ENCODE measurements at regions not wholly inside any gene's neighbourhood (a gene's known extent, or its start where the extent isn't known, plus 50 kb on each side); places are given as distances from the start of the nearest gene placed in this dataset.

DNA sequence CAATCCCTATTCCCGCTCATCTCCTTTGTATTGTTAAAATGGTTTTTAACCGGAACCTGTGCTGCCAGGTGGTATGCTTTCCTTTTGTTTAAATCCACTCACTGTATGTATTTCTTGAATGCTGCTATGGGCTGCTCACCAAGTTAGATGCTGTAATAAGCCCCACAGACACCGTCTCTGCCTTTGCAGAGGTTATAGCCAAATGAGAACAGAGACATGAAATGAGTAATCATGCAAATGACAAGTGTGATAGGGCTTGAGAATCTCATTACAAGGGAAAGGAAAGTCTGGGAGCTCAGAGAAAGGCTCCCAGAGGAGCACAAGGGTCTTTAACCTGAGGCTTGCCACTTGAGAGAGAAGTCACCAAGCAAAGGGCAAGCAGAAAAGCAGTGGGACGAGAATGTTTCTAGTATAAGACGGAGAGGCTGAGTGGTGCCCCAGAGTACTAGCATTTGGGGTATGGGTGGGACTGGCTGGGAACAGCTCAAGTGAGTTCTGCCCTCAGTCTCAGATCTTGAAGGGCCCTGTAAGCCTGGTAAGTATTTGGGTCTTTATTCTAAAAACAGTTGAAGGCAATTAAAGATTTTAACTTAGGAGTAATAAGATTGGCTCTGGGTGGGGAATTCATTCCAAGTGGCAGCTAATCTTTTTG lies 110.8 kb upstream of the H2AZ1 start:
- H3K36me3 ChIP-seq (ENCODE audit: low read depth), result no peaks in the 10 kb centered on the region
- no peaks in the 10 kb centered on the region for H3K9me3 ChIP-seq (ENCODE audit: low read depth)
- H3K79me2 ChIP-seq (ENCODE audit: insufficient read depth), result no peaks in the 10 kb centered on the region
- in situ Hi-C loops (cut with MboI), result no loop called here
- H3K27ac ChIP-seq, result no peak overlapping the region
- H3K4me1 ChIP-seq (ENCODE audit: insufficient read depth), result peaks cover 11% of the 10 kb centered on the region
- H3K4me3 ChIP-seq, result no peak overlapping the region
- H3K9me2 ChIP-seq (ENCODE audit: insufficient read depth), result no peaks in the 10 kb centered on the region
- H3K9ac ChIP-seq, result no peak overlapping the region
- WGBS, 2 experiments (ENCODE audit: low coverage in 1 of 2, low lambda C conversion rate in 2 of 2, missing lambda C conversion rate in 2 of 2), result 94% methylated on average over 5 of the region's 5 CpGs
- TF ChIP-seq EZH2phosphoT487 (IDR thresholded peaks at IDR 0.05; ENCODE audit: insufficient read depth, low read depth) (no peak), EZH2 (IDR thresholded peaks at IDR 0.05; ENCODE audit: insufficient read depth, poor library complexity, severe bottlenecking) (no peak)
- no peaks in the 10 kb centered on the region for H4K20me1 ChIP-seq (ENCODE audit: insufficient read depth)
- no peak overlapping the region for H3K4me2 ChIP-seq (ENCODE audit: unreplicated experiment)
- H3K27me3 ChIP-seq (replicated peaks; ENCODE audit: insufficient read depth), result no peaks in the 10 kb centered on the region
- DNase-seq, result no peak
- H3F3A ChIP-seq (ENCODE audit: insufficient read depth), result 0 out of 2 replicates have a peak, but pooled peaks cover 6% of the 10 kb centered on the region
- no peak overlapping the region for H2AFZ ChIP-seq

DNA sequence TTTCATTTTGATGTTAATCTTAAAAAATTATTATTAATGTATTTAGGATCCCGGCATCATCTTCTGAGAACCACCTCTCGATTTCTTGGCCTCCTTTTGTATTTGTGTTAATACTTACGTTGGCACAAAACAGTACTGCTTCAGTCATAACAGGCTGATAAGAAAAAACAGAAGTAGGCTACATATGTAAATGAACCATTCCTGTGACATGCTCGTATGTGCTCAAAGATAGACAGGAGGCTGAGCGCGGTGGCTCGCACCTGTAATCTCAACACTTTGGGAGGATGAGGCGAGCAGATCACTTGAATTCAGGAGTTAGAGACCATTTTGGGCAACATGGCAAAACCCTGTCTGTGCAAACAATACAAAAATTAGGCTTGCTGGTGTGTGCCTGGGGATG lies 109.4 kb upstream of the H2AZ1 start:
- WGBS, 2 experiments (ENCODE audit: low coverage in 1 of 2, low lambda C conversion rate in 2 of 2, missing lambda C conversion rate in 2 of 2), result 88 to 93% methylated on average over 8 of the region's 8 CpGs
- Histone ChIP-seq H3K27ac (no peak overlapping the region), H3K9me2 (ENCODE audit: insufficient read depth) (no peaks in the 10 kb centered on the region), H3K27me3 (replicated peaks; ENCODE audit: insufficient read depth) (no peaks in the 10 kb centered on the region), H3K79me2 (ENCODE audit: insufficient read depth) (no peaks in the 10 kb centered on the region), H3K9ac (no peak overlapping the region), H3K4me2 (ENCODE audit: unreplicated experiment) (no peak overlapping the region), H3K36me3 (ENCODE audit: low read depth) (no peaks in the 10 kb centered on the region), H3F3A (ENCODE audit: insufficient read depth) (0 out of 2 replicates have a peak, but pooled peaks cover 6% of the 10 kb centered on the region), H4K20me1 (ENCODE audit: insufficient read depth) (no peaks in the 10 kb centered on the region), H3K4me3 (no peak overlapping the region), H3K9me3 (ENCODE audit: low read depth) (no peaks in the 10 kb centered on the region), H2AFZ (no peak overlapping the region), H3K4me1 (ENCODE audit: insufficient read depth) (peaks cover 11% of the 10 kb centered on the region)
- TF ChIP-seq EZH2phosphoT487 (IDR thresholded peaks at IDR 0.05; ENCODE audit: insufficient read depth, low read depth) (no peak), EZH2 (IDR thresholded peaks at IDR 0.05; ENCODE audit: insufficient read depth, poor library complexity, severe bottlenecking) (no peak)
- in situ Hi-C loops (cut with MboI), result no loop called here
- no peak for DNase-seq

DNA sequence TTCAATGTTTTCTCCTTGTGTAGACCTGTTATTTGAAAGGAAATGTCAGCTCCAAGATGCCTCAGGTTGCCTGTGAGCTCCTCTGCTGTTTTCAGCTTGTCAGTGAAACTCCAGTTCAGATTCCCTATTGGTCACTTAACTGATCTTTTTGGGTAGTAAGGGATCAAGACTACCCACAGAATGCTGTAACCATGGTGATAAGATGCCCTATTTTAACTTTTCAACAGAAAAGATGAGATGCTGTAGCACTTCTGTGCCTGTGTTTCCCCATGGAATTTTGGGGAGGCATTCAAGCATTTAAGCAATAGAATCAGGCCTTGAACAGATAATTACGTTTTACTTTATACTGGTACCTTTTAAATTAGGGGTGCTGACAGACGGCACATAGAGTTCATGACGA lies 106.6 kb upstream of the H2AZ1 start:
- Histone ChIP-seq H3K4me2 (ENCODE audit: unreplicated experiment) (no peak overlapping the region), H3K9ac (no peak overlapping the region)
- in situ Hi-C loops (cut with MboI), result no loop called here

DNA sequence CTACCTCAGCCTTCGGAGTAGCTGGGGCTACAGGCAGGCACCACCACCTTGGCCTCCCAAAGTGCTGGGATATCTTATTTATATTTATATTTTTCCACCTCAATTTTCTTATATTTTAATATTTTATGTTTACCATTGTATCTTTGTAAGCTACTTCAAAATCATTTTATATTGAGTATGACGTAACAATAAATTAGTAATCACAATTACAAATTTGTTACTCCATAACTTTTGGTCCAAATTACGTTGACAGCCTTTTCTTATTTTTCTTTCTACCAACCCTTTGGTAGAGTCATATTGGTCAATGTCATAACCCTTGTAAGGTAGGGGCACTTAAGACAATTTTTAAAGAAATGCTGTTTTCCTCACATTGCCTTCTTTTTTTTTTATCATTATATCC lies 104.0 kb upstream of the H2AZ1 start:
- TF ChIP-seq EZH2phosphoT487 (IDR thresholded peaks at IDR 0.05; ENCODE audit: insufficient read depth, low read depth), result no peak
- TF ChIP-seq EZH2 (IDR thresholded peaks at IDR 0.05; ENCODE audit: insufficient read depth, poor library complexity, severe bottlenecking), result no peak
- H3K27me3 ChIP-seq (replicated peaks; ENCODE audit: insufficient read depth), result no peaks in the 10 kb centered on the region
- H4K20me1 ChIP-seq (ENCODE audit: insufficient read depth), result no peaks in the 10 kb centered on the region
- H3K4me2 ChIP-seq (ENCODE audit: unreplicated experiment), result no peak overlapping the region
- DNase-seq, result no peak
- no peak overlapping the region for H3K27ac ChIP-seq
- no peaks in the 10 kb centered on the region for H3K9me3 ChIP-seq (ENCODE audit: low read depth)
- H3K9me2 ChIP-seq (ENCODE audit: insufficient read depth), result no peaks in the 10 kb centered on the region
- in situ Hi-C loops (cut with MboI), result no loop called here
- no peak overlapping the region for H2AFZ ChIP-seq
- H3K79me2 ChIP-seq (ENCODE audit: insufficient read depth), result no peaks in the 10 kb centered on the region
- WGBS, 2 experiments (ENCODE audit: low coverage in 1 of 2, low lambda C conversion rate in 2 of 2, missing lambda C conversion rate in 2 of 2), result 42 to 51% methylated on average over 3 of the region's 3 CpGs
- no peak overlapping the region for H3K9ac ChIP-seq
- no peak overlapping the region for H3K4me3 ChIP-seq
- no peaks in the 10 kb centered on the region for H3K36me3 ChIP-seq (ENCODE audit: low read depth)
- H3K4me1 ChIP-seq (ENCODE audit: insufficient read depth), result no peaks in the 10 kb centered on the region; the same call in 1 of the 2 replicates
- no peaks in the 10 kb centered on the region for H3F3A ChIP-seq (ENCODE audit: insufficient read depth)

More for the DNA sequence above, 106.6 kb upstream of the H2AZ1 start:
- WGBS, 2 experiments (ENCODE audit: low coverage in 1 of 2, low lambda C conversion rate in 2 of 2, missing lambda C conversion rate in 2 of 2), result 53 to 59% methylated on average over 3 of the region's 3 CpGs
- H3K79me2 ChIP-seq (ENCODE audit: insufficient read depth), result no peaks in the 10 kb centered on the region
- no peak for DNase-seq
- 0 out of 2 replicates have a peak, but pooled peaks cover 2% of the 10 kb centered on the region for H3F3A ChIP-seq (ENCODE audit: insufficient read depth)
- H3K27me3 ChIP-seq (replicated peaks; ENCODE audit: insufficient read depth), result no peaks in the 10 kb centered on the region
- no peaks in the 10 kb centered on the region for H3K9me2 ChIP-seq (ENCODE audit: insufficient read depth)
- H2AFZ ChIP-seq, result no peak overlapping the region
- H4K20me1 ChIP-seq (ENCODE audit: insufficient read depth), result no peaks in the 10 kb centered on the region
- H3K9me3 ChIP-seq (ENCODE audit: low read depth), result no peaks in the 10 kb centered on the region
- H3K4me1 ChIP-seq (ENCODE audit: insufficient read depth), result no peaks in the 10 kb centered on the region
- no peak overlapping the region for H3K4me3 ChIP-seq
- no peak overlapping the region for H3K27ac ChIP-seq
- no peak for TF ChIP-seq EZH2phosphoT487 (IDR thresholded peaks at IDR 0.05; ENCODE audit: insufficient read depth, low read depth)
- no peak for TF ChIP-seq EZH2 (IDR thresholded peaks at IDR 0.05; ENCODE audit: insufficient read depth, poor library complexity, severe bottlenecking)
- no peaks in the 10 kb centered on the region for H3K36me3 ChIP-seq (ENCODE audit: low read depth)

DNA sequence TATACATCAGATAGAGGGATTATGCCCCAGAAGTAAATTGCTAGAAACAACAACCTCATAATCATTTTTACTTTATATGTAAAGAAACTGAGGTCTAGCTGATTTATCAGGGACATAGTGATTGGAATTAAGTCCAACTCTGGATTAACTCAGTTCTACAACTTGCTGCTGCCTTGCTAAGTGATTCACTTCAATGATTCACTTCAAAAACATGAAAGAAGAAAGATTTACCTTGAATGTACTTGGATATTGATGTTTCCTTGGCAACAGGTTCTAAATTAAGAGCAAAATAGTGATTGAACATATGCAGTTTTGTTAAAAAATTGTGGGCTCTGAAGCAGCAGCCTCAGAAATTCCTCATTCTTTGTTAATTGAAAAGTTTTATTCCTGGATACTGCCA lies 99.8 kb upstream of the H2AZ1 start:
- Histone ChIP-seq H3K36me3 (ENCODE audit: low read depth) (no peaks in the 10 kb centered on the region), H3K79me2 (ENCODE audit: insufficient read depth) (no peaks in the 10 kb centered on the region), H4K20me1 (ENCODE audit: insufficient read depth) (no peaks in the 10 kb centered on the region), H3F3A (ENCODE audit: insufficient read depth) (no peaks in the 10 kb centered on the region), H3K4me3 (no peak overlapping the region), H3K9me2 (ENCODE audit: insufficient read depth) (no peaks in the 10 kb centered on the region), H3K4me1 (ENCODE audit: insufficient read depth) (no peaks in the 10 kb centered on the region; the same call in 1 of the 2 replicates), H3K4me2 (ENCODE audit: unreplicated experiment) (no peak overlapping the region), H2AFZ (no peak overlapping the region), H3K27me3 (replicated peaks; ENCODE audit: insufficient read depth) (no peaks in the 10 kb centered on the region), H3K27ac (no peak overlapping the region), H3K9ac (no peak overlapping the region), H3K9me3 (ENCODE audit: low read depth) (no peaks in the 10 kb centered on the region)
- DNase-seq, result no peak
- TF ChIP-seq EZH2phosphoT487 (IDR thresholded peaks at IDR 0.05; ENCODE audit: insufficient read depth, low read depth), result no peak
- TF ChIP-seq EZH2 (IDR thresholded peaks at IDR 0.05; ENCODE audit: insufficient read depth, poor library complexity, severe bottlenecking), result no peak
- in situ Hi-C loops (cut with MboI), result no loop called here
